ENCODE measurements at regions not wholly inside any gene's neighbourhood (a gene's known extent, or its start where the extent isn't known, plus 50 kb on each side); places are given as distances from the start of the nearest gene placed in this dataset.

DNA sequence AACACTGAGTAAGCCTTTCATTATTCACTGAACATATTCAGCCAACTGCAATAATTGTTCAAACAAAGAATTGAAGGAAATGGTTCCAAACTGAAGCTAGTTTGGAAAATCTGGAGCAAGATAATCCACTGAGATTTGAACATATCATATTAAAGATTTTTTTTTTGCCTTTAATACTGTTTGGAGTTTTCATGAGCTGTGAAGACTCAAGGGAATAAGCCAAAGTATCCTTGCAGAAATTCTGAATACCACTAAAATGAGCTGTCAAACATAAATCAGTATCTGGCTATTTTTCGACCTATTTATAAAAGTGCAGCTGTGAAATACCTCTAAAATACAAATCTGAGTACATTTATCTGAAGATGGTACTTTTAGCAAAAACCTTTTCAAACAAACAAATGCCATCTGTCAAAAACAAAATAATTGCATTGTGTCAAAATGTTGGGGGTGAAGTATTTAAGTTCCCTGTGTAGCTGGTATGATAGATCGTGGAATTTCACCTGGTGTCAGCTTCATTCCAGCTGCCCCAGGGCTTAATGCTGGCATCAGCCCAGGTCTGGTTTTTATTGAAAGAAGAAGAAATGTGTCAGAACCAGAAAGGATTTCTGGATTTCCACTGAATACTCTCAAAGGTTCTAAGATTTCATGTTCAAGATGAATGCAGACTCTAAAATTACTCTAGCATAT, 149.0 kb upstream of the GRAMD2B start:
- no peak for TF ChIP-seq EP300 (IDR thresholded peaks at IDR 0.05)
- TF ChIP-seq POLR2AphosphoS5 (IDR thresholded peaks at IDR 0.05) = no peak
- TF ChIP-seq, protein P1, sequence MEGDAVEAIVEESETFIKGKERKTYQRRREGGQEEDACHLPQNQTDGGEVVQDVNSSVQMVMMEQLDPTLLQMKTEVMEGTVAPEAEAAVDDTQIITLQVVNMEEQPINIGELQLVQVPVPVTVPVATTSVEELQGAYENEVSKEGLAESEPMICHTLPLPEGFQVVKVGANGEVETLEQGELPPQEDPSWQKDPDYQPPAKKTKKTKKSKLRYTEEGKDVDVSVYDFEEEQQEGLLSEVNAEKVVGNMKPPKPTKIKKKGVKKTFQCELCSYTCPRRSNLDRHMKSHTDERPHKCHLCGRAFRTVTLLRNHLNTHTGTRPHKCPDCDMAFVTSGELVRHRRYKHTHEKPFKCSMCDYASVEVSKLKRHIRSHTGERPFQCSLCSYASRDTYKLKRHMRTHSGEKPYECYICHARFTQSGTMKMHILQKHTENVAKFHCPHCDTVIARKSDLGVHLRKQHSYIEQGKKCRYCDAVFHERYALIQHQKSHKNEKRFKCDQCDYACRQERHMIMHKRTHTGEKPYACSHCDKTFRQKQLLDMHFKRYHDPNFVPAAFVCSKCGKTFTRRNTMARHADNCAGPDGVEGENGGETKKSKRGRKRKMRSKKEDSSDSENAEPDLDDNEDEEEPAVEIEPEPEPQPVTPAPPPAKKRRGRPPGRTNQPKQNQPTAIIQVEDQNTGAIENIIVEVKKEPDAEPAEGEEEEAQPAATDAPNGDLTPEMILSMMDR (IDR thresholded peaks at IDR 0.05) = no peak

All from esophagus muscularis mucosa (tissue), 4 donors.